ENCODE measurements at regions not wholly inside any gene's neighbourhood (a gene's known extent, or its start where the extent isn't known, plus 50 kb on each side); places are given as distances from the start of the nearest gene placed in this dataset.
"Not testable (repeated sequence)": the region's sequence is repeated elsewhere in the genome, so short reads cannot be mapped to it uniquely, and the experiment has no call there.

- not testable (repeated sequence) for H3K4me3 ChIP-seq, H3K27ac ChIP-seq
Measured at GRCh38 chr2:196298106-196298723, 126.8 kb upstream of the STK17B start.

DNA sequence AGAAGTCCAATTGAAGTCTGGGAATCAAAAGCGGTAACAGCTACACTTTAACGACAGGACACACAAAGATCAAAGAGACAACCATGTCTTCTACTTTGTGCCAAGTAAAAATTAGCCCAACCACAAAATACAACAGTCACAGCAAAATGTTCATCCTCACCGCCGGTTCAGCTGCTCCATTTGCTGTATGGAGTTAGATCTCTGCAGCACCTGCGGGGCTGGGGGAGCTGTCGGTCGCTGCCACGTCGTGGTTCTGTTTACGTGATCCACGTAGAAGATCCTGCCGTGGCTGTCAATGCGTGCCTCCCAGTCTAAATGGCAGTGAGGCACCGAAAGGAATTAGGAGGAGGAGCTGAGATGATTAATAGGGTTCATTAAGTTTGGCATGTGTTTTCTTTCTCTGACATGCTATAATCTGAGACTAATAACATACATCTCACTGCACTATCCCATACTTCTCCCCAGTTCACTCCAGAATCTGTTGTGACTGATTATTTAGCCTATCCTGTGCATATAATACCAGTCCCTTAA, 136.5 kb upstream of the STK17B start:
- H3K36me3 ChIP-seq: no peaks in the 10 kb centered on the region
- DNase-seq: no peak

More at GRCh38 chr2:196298106-196298723, 126.8 kb upstream of the STK17B start:
- peaks cover 27% of the 10 kb centered on the region for H3K4me1 ChIP-seq
- H3K9me3 ChIP-seq (replicated peaks); H3K27me3 ChIP-seq; H3K36me3 ChIP-seq: not testable (repeated sequence)
- peak in 1 of 2 experiments; percentile 60 for DNase-seq

DNA sequence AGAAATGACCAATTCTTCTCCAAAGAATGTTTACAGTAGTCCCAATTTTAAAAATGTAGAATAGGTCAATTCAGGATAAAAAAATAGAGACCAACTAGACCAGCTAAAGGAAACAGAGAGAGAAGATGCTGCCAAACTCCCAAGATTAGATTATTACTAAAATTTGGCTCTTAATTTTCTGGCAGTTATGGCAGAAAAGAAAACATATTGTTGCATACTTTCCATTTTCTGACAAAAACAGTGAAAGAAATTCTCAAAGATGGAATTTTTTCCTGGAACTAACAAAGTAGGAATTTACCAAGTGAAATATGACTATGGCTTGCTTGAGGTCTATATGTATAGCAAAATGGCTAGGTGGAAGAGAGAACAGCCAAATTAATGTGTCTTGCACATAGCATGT, 138.3 kb upstream of the STK17B start:
- no peaks in the 10 kb centered on the region; the same call in 1 of the 2 replicates for H3K9me3 ChIP-seq (replicated peaks)
- DNase-seq: no peak
- no peaks in the 10 kb centered on the region for H3K27me3 ChIP-seq
- H3K36me3 ChIP-seq: no peaks in the 10 kb centered on the region
- no peaks in the 10 kb centered on the region for H3K4me1 ChIP-seq
- no peak overlapping the region for H3K27ac ChIP-seq
- H3K4me3 ChIP-seq: no peak overlapping the region

More for the DNA sequence above, 136.5 kb upstream of the STK17B start:
- no peaks in the 10 kb centered on the region; the same call in 1 of the 2 replicates for H3K9me3 ChIP-seq (replicated peaks)
- no peaks in the 10 kb centered on the region for H3K4me1 ChIP-seq
- no peak overlapping the region for H3K4me3 ChIP-seq
- H3K27me3 ChIP-seq: no peaks in the 10 kb centered on the region
- no peak overlapping the region for H3K27ac ChIP-seq

GRCh38 chr2:196314157-196314556, 142.8 kb upstream of the STK17B start:
- H3K36me3 ChIP-seq: no peaks in the 10 kb centered on the region
- H3K4me1 ChIP-seq: peaks cover 4% of the 10 kb centered on the region; the same call in 1 of the 2 replicates
- DNase-seq: no peak
- H3K4me3 ChIP-seq: no peak overlapping the region
- no peaks in the 10 kb centered on the region; the same call in 1 of the 2 replicates for H3K9me3 ChIP-seq (replicated peaks)
- no peak overlapping the region for H3K27ac ChIP-seq
- no peaks in the 10 kb centered on the region for H3K27me3 ChIP-seq

GRCh38 chr2:196314780-196315179, 143.4 kb upstream of the STK17B start:
- Histone ChIP-seq H3K36me3 (no peaks in the 10 kb centered on the region), H3K27ac (no peak overlapping the region), H3K4me1 (peaks cover 4% of the 10 kb centered on the region; the same call in 1 of the 2 replicates), H3K4me3 (no peak overlapping the region), H3K27me3 (no peaks in the 10 kb centered on the region), H3K9me3 (replicated peaks) (no peaks in the 10 kb centered on the region; the same call in 1 of the 2 replicates)
- no peak for DNase-seq

GRCh38 chr2:196315388-196316049, 144.1 kb upstream of the STK17B start:
- no peak overlapping the region for H3K27ac ChIP-seq
- no peaks in the 10 kb centered on the region for H3K27me3 ChIP-seq

GRCh38 chr2:196316050-196316430, 144.7 kb upstream of the STK17B start:
- peaks cover 4% of the 10 kb centered on the region; the same call in 1 of the 2 replicates for H3K4me1 ChIP-seq
- H3K9me3 ChIP-seq (replicated peaks): no peaks in the 10 kb centered on the region; the same call in 1 of the 2 replicates
- H3K27me3 ChIP-seq: no peaks in the 10 kb centered on the region
- no peak overlapping the region for H3K4me3 ChIP-seq
- H3K27ac ChIP-seq: no peak overlapping the region
- DNase-seq: no peak
- no peaks in the 10 kb centered on the region for H3K36me3 ChIP-seq

More at GRCh38 chr2:196315388-196316049, 144.1 kb upstream of the STK17B start:
- peaks cover 4% of the 10 kb centered on the region; the same call in 1 of the 2 replicates for H3K4me1 ChIP-seq
- H3K4me3 ChIP-seq: no peak overlapping the region
- no peaks in the 10 kb centered on the region; the same call in 1 of the 2 replicates for H3K9me3 ChIP-seq (replicated peaks)
- H3K36me3 ChIP-seq: no peaks in the 10 kb centered on the region
- DNase-seq: no peak

GRCh38 chr2:196318517-196319377, 147.4 kb upstream of the STK17B start:
- H3K4me1 ChIP-seq: peaks cover 7% of the 10 kb centered on the region
- H3K27me3 ChIP-seq: no peaks in the 10 kb centered on the region
- DNase-seq: no peak
- no peak overlapping the region for H3K4me3 ChIP-seq
- H3K36me3 ChIP-seq: no peaks in the 10 kb centered on the region
- no peak overlapping the region for H3K27ac ChIP-seq
- H3K9me3 ChIP-seq (replicated peaks): no peaks in the 10 kb centered on the region

GRCh38 chr2:196322973-196323810, 151.8 kb upstream of the STK17B start:
- no peaks in the 10 kb centered on the region for H3K9me3 ChIP-seq (replicated peaks)
- H3K36me3 ChIP-seq: no peaks in the 10 kb centered on the region
- H3K27me3 ChIP-seq: no peaks in the 10 kb centered on the region
- peaks cover 3% of the 10 kb centered on the region; the same call in 1 of the 2 replicates for H3K4me1 ChIP-seq
- H3K4me3 ChIP-seq: no peak overlapping the region
- H3K27ac ChIP-seq: no peak overlapping the region
- no peak for DNase-seq

- no peak overlapping the region for H3K4me3 ChIP-seq
- H3K9me3 ChIP-seq (replicated peaks): no peaks in the 10 kb centered on the region
- peaks cover 3% of the 10 kb centered on the region; the same call in 1 of the 2 replicates for H3K4me1 ChIP-seq
- no peak for DNase-seq
- H3K27me3 ChIP-seq: no peaks in the 10 kb centered on the region
- no peaks in the 10 kb centered on the region for H3K36me3 ChIP-seq
- H3K27ac ChIP-seq: no peak overlapping the region
Measured at GRCh38 chr2:196324211-196324610, 152.8 kb upstream of the STK17B start.

DNA sequence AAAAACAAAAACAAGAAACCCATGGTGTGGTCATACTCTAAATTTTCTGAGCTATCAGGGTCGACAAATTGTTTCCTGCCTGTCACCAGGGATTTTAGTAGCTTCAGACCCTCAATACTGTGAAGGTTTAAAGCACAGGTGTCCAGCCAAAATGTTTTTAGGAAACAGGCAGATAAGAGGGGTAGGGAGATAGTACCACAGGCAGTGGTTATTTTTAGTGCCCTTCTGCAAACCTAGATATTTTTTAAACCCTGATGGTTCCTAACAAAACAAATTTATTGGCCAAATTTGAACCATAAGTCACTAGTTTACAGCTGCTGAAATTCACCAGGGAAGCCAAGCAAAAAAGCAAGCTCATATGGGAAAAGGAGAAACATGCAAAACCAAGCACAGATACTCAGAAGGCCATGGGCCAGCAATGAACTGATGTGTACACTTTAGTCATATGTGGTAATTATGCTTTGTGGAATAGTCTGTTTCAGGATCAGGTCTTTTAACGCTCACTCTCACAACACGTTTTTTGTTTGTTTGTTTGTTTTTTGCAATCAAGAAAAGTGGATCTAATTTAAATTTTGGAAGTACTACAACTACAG, 156.8 kb upstream of the STK17B start:
- no peak for DNase-seq
- H3K27me3 ChIP-seq: no peaks in the 10 kb centered on the region
- H3K9me3 ChIP-seq (replicated peaks): no peaks in the 10 kb centered on the region
- H3K36me3 ChIP-seq: no peaks in the 10 kb centered on the region
- H3K4me1 ChIP-seq: peaks cover 7% of the 10 kb centered on the region
- no peak overlapping the region for H3K4me3 ChIP-seq
- no peak overlapping the region for H3K27ac ChIP-seq

GRCh38 chr2:196329959-196330358, 158.6 kb upstream of the STK17B start:
- H3K27me3 ChIP-seq: no peaks in the 10 kb centered on the region
- H3K4me3 ChIP-seq: no peak overlapping the region
- peaks cover 5% of the 10 kb centered on the region; the same call in 1 of the 2 replicates for H3K4me1 ChIP-seq
- no peak overlapping the region for H3K27ac ChIP-seq
- no peaks in the 10 kb centered on the region for H3K36me3 ChIP-seq
- no peak for DNase-seq
- H3K9me3 ChIP-seq (replicated peaks): no peaks in the 10 kb centered on the region

DNA sequence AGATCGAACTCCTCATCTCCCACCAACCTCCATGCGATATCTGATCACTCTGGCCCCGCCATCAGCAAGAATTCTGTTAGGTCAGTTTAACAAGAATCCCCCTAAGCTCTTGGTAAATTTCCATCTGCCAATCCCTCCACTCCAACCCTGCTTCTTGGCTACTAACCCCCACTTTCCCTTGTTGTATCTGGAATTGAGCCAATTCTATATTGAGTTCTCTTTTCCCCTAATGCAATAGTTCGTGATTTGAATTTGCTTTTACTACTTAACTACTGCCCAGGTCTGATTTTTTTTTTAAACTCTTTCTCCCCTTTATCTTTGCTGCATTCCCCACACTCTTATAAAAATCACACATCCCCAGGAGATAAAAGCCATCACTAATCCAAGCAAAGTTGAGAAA, 159.3 kb upstream of the STK17B start:
- DNase-seq: no peak
- H3K4me3 ChIP-seq: no peak overlapping the region
- no peaks in the 10 kb centered on the region for H3K27me3 ChIP-seq
- H3K36me3 ChIP-seq: no peaks in the 10 kb centered on the region
- H3K9me3 ChIP-seq (replicated peaks): no peaks in the 10 kb centered on the region
- no peak overlapping the region for H3K27ac ChIP-seq
- peaks cover 5% of the 10 kb centered on the region; the same call in 1 of the 2 replicates for H3K4me1 ChIP-seq

Data from SJCRH30 (cell line).